ENCODE measurements at regions not wholly inside any gene's neighbourhood (a gene's known extent, or its start where the extent isn't known, plus 50 kb on each side); places are given as distances from the start of the nearest gene placed in this dataset.

DNA sequence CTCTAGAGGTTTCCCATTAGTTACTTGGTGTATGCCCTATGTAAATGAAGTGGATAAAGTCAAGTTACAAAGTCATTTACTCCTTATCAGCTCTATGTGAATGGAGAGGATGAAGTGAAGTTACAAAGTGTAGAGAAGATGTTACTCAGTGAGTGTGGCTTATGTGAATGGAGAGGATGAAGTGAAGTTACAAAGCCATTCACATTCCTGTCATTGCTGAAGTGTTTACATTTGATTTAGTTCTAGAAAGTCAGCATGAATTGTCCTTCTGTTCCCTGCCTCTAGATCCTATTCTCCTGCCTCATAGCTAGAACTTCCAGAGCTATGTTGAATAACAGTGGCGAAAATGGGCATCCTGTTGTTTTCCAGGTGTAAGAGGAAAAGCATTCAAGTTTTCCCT is 880.1 kb downstream of the DNAJB9 start:
- TF ChIP-seq EP300 (IDR thresholded peaks at IDR 0.05), result no peak
- no peak for TF ChIP-seq POLR2A (IDR thresholded peaks at IDR 0.05; ENCODE audit: low read depth)
- TF ChIP-seq, protein P1, sequence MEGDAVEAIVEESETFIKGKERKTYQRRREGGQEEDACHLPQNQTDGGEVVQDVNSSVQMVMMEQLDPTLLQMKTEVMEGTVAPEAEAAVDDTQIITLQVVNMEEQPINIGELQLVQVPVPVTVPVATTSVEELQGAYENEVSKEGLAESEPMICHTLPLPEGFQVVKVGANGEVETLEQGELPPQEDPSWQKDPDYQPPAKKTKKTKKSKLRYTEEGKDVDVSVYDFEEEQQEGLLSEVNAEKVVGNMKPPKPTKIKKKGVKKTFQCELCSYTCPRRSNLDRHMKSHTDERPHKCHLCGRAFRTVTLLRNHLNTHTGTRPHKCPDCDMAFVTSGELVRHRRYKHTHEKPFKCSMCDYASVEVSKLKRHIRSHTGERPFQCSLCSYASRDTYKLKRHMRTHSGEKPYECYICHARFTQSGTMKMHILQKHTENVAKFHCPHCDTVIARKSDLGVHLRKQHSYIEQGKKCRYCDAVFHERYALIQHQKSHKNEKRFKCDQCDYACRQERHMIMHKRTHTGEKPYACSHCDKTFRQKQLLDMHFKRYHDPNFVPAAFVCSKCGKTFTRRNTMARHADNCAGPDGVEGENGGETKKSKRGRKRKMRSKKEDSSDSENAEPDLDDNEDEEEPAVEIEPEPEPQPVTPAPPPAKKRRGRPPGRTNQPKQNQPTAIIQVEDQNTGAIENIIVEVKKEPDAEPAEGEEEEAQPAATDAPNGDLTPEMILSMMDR (IDR thresholded peaks at IDR 0.05), result no peak

All from esophagus muscularis mucosa (tissue), 4 donors.